Erythroblast (primary cell): ENCODE measurements at regions not wholly inside any gene's neighbourhood (a gene's known extent, or its start where the extent isn't known, plus 50 kb on each side); places are given as distances from the start of the nearest gene placed in this dataset.

ENCODE experiments used
- GATA1 ChIP-seq: IDR thresholded peaks from 2 replicates; pipeline ENCODE4 v1.6.1; 2011; ENCODE audit warnings: low read depth, mild to moderate bottlenecking, control low read depth, low read length, moderate library complexity
- POLR2A ChIP-seq: IDR thresholded peaks from 2 replicates; pipeline ENCODE4 v1.6.1; 2011; ENCODE audit warnings: mild to moderate bottlenecking, low read length

- TF ChIP-seq POLR2A (no peak), GATA1 (no peak)
These were observed 297.5 kb upstream of the DCBLD2 start for GRCh38 chr3:99199021-99199420.
